GM12892 (cell line): ENCODE measurements at regions not wholly inside any gene's neighbourhood (a gene's known extent, or its start where the extent isn't known, plus 50 kb on each side); places are given as distances from the start of the nearest gene placed in this dataset.

Experiments
- POLR2A ChIP-seq: IDR thresholded peaks from 2 replicates; pipeline ENCODE4 v1.6.1; 2011; ENCODE audit warnings: low read depth, low read length, control low read depth
- POLR2AphosphoS5 ChIP-seq: IDR thresholded peaks from 2 replicates; pipeline ENCODE4 v1.6.1; 2011; ENCODE audit warnings: low read depth, low read length, control low read depth

DNA sequence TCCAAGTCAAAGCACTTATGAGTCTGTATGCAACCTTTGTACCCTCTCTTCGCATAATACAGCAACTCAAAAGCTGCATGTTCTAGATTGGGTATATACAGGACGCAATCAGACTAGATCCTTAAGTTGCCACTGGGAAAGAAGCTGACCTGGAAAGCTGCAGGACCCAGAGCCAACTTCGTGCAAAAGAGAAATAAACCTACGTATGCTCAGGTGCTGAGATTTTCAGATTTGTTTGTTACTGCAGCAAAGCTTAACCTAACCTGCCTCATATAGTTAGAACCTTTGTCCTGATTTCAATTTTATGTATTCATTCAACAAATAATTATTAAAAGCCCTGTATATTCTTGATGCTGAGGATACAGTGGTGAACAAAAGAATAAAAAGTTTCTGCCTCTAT, 139.7 kb downstream of the SLC30A10 start:
- TF ChIP-seq POLR2AphosphoS5 (no peak), POLR2A (no peak)
